Upper lobe of left lung (tissue), 4 donors: ENCODE measurements at regions not wholly inside any gene's neighbourhood (a gene's known extent, or its start where the extent isn't known, plus 50 kb on each side); places are given as distances from the start of the nearest gene placed in this dataset.

Experiments
- CTCF ChIP-seq, 6 experiments: fragments of 450-650 bp in 4 of 6; fragments of 200-600 bp in 2 of 6; sonication (generic) in 2 of 6; IDR thresholded peaks; one replicate each; pipeline ENCODE4 v1.5.1; 2016 to 2019; ENCODE audit warnings: antibody characterized with exemption in 6 of 6
- EP300 ChIP-seq, 4 donors: sonication (generic); formaldehyde crosslinking; IDR thresholded peaks; one replicate each; pipeline ENCODE4 v1.5.1; 2017; ENCODE audit warnings: antibody characterized with exemption in 4 of 4, control low read depth in 2 of 4
- POLR2A ChIP-seq, 4 donors: fragments of 450-650 bp; IDR thresholded peaks; one replicate each; pipeline ENCODE4 v1.5.1; 2016 to 2017; ENCODE audit warnings: antibody characterized with exemption in 4 of 4, mild to moderate bottlenecking in 2 of 4
- POLR2AphosphoS5 ChIP-seq, 2 donors: sonication (generic); formaldehyde crosslinking; IDR thresholded peaks; one replicate each; pipeline ENCODE4 v1.5.1; 2017; ENCODE audit warnings: antibody characterized with exemption in 2 of 2

GRCh38 chr16:48918520-48919258 is 308.7 kb upstream of the N4BP1 start:
- TF ChIP-seq POLR2A (IDR thresholded peaks at IDR 0.05) (no peak), POLR2AphosphoS5 (IDR thresholded peaks at IDR 0.05) (no peak), CTCF (IDR thresholded peaks at IDR 0.05) (no peak), EP300 (IDR thresholded peaks at IDR 0.05) (no peak)
